ENCODE measurements at regions not wholly inside any gene's neighbourhood (a gene's known extent, or its start where the extent isn't known, plus 50 kb on each side); places are given as distances from the start of the nearest gene placed in this dataset.

DNA sequence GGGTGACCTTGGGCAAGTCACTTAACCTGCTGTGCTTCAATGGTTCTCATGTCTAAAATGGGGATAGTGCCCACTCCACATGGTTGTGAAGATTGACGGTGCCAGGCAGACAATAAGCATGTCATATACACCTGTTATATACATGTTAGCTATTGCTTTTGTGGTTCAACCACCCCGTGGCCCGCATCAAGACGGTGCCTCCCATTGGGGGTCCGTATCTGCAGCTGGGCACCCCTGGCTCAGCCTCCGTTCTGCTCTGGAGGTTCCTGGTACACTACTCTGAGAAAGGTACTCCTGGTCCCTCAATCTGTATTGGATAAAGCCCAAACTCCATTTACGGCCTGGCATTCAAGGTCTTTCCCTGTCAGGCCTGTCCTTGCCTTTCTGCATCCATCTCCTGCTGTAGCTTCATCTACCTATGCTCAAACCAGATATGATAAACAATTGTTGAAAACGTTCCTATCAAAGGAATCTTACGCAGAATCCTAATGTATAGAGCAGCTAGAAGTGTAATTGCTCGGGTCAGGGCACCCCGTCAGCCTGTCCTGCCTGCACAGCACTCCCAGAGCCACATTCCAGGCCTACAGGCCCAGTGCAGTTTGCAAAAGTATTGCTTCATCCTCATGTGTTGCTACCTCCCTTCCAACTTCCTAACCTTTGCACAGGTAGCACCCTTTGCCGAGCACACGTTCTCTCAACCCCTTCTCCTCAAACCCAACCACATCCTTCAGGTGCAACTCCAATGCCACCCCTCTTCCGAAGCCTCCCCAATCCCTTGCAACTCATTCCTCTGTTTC, 194.9 kb downstream of the BCR start:
- H4K20me1 ChIP-seq (ENCODE audit: insufficient read depth) = no peaks in the 10 kb centered on the region
- no peaks in the 10 kb centered on the region for H3K79me2 ChIP-seq (ENCODE audit: insufficient read depth, low read depth)
- no peaks in the 10 kb centered on the region for H3K4me1 ChIP-seq (ENCODE audit: low read depth, poor library complexity, severe bottlenecking)
- TF ChIP-seq, protein P1, sequence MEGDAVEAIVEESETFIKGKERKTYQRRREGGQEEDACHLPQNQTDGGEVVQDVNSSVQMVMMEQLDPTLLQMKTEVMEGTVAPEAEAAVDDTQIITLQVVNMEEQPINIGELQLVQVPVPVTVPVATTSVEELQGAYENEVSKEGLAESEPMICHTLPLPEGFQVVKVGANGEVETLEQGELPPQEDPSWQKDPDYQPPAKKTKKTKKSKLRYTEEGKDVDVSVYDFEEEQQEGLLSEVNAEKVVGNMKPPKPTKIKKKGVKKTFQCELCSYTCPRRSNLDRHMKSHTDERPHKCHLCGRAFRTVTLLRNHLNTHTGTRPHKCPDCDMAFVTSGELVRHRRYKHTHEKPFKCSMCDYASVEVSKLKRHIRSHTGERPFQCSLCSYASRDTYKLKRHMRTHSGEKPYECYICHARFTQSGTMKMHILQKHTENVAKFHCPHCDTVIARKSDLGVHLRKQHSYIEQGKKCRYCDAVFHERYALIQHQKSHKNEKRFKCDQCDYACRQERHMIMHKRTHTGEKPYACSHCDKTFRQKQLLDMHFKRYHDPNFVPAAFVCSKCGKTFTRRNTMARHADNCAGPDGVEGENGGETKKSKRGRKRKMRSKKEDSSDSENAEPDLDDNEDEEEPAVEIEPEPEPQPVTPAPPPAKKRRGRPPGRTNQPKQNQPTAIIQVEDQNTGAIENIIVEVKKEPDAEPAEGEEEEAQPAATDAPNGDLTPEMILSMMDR (conservative IDR thresholded peaks at IDR 0.05; ENCODE audit: low read depth, low read length) = no peak
- no peak overlapping the region for H3K4me3 ChIP-seq (IDR thresholded peaks at IDR 0.05; ENCODE audit: insufficient read depth, low read depth, low read length)
- no peak overlapping the region for H3K4me2 ChIP-seq
- H2AFZ ChIP-seq (ENCODE audit: low read depth) = no peak overlapping the region
- no peaks in the 10 kb centered on the region for H3K36me3 ChIP-seq (ENCODE audit: insufficient read depth)
- H3K27ac ChIP-seq = no peak overlapping the region
- no peaks in the 10 kb centered on the region; the same call in 1 of the 2 replicates for H3K27me3 ChIP-seq (ENCODE audit: insufficient read depth, low read depth)
- no peak overlapping the region for H3K9ac ChIP-seq

DNA sequence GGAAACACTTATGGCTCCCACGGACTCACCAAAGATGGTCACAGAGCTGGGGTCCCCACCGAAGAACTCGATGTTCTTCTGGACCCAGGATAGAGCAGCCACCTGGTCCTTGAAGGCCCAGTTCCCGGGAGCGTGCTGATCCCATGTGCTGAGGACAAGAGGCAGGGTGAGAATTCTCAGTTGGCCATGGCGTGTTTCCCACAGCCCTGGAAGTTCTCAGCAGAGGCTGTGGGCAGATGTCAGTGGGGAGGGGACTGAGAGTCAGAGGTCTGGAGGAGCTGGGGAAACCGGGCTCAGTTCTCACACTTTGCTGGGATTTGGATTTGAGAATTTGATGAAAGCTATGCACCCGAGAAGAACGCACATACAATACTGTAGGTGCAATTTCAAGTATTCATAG, 193.3 kb downstream of the BCR start:
- Histone ChIP-seq H3K27ac (no peak overlapping the region), H3K4me3 (IDR thresholded peaks at IDR 0.05; ENCODE audit: insufficient read depth, low read depth, low read length) (no peak overlapping the region), H4K20me1 (ENCODE audit: insufficient read depth) (no peaks in the 10 kb centered on the region), H3K4me1 (ENCODE audit: low read depth, poor library complexity, severe bottlenecking) (no peaks in the 10 kb centered on the region), H3K4me2 (no peak overlapping the region), H3K36me3 (ENCODE audit: insufficient read depth) (no peaks in the 10 kb centered on the region), H3K9ac (no peak overlapping the region), H3K79me2 (ENCODE audit: insufficient read depth, low read depth) (no peaks in the 10 kb centered on the region), H3K27me3 (ENCODE audit: insufficient read depth, low read depth) (no peaks in the 10 kb centered on the region; the same call in 1 of the 2 replicates), H2AFZ (ENCODE audit: low read depth) (no peak overlapping the region)
- TF ChIP-seq, protein P1 (conservative IDR thresholded peaks at IDR 0.05; ENCODE audit: low read depth, low read length) = no peak

DNA sequence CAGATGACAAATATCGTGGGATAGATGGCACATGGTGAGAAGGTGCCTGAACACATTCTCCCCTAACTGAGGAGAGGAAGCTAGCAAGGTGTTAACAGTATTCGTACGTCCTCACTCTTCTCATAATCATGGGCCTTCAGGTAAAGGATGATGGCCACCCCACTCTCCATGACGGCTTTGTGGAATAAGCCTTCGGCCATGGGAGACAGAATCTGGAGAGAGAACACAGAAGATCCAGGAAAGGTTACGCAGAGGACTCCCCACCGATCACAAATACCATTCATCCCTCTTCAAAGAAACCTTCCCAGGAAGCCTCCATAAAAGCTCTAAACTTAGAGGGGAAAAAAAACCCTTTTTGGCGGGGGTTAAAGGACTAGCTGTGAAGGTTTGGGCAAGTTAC, 189.9 kb downstream of the BCR start:
- Histone ChIP-seq H3K9ac (no peak overlapping the region), H3K4me2 (no peak overlapping the region), H3K4me1 (ENCODE audit: low read depth, poor library complexity, severe bottlenecking) (no peaks in the 10 kb centered on the region), H4K20me1 (ENCODE audit: insufficient read depth) (no peaks in the 10 kb centered on the region), H3K27me3 (ENCODE audit: insufficient read depth, low read depth) (no peaks in the 10 kb centered on the region; the same call in 1 of the 2 replicates), H3K4me3 (IDR thresholded peaks at IDR 0.05; ENCODE audit: insufficient read depth, low read depth, low read length) (no peak overlapping the region), H3K36me3 (ENCODE audit: insufficient read depth) (no peaks in the 10 kb centered on the region), H2AFZ (ENCODE audit: low read depth) (no peak overlapping the region), H3K79me2 (ENCODE audit: insufficient read depth, low read depth) (no peaks in the 10 kb centered on the region), H3K27ac (no peak overlapping the region)
- TF ChIP-seq, protein P1 (conservative IDR thresholded peaks at IDR 0.05; ENCODE audit: low read depth, low read length) = no peak

DNA sequence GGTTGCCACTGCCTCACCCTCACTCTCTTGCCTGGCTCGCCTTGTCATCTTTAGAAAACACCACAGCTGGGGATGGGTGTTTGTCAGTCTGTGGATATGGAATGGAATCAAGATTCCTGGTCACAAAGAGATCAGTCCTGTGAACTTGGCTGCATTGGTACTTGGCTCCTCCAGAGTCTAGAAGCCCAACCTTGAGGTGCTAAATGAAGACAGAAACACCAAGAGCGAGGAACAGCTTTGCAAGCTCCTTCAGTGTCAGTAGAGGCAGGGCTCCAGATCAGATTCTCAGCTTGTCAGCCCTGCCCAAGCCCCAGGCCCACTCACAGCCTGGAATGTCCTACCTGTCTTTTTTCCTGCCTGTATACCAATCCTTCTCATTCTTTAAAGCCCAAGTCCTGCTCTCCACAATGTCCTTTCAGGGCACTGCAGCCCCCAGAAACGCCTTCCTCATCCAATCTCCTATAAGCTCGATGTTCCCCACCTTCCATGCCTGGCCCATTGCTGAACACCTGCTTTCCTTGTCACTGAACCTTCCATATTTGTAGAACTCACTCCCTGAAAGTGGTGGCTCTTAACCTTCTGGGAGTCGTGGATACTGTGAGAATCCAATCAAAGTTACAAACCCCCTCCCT, 188.9 kb downstream of the BCR start:
- TF ChIP-seq, protein P1 (conservative IDR thresholded peaks at IDR 0.05; ENCODE audit: low read depth, low read length) = no peak
- no peaks in the 10 kb centered on the region for H3K79me2 ChIP-seq (ENCODE audit: insufficient read depth, low read depth)
- H3K4me1 ChIP-seq (ENCODE audit: low read depth, poor library complexity, severe bottlenecking) = no peaks in the 10 kb centered on the region
- H3K4me2 ChIP-seq = no peak overlapping the region
- H3K9ac ChIP-seq = no peak overlapping the region
- no peaks in the 10 kb centered on the region for H4K20me1 ChIP-seq (ENCODE audit: insufficient read depth)
- no peaks in the 10 kb centered on the region; the same call in 1 of the 2 replicates for H3K27me3 ChIP-seq (ENCODE audit: insufficient read depth, low read depth)
- no peak overlapping the region for H3K27ac ChIP-seq
- no peaks in the 10 kb centered on the region for H3K36me3 ChIP-seq (ENCODE audit: insufficient read depth)
- no peak overlapping the region for H3K4me3 ChIP-seq (IDR thresholded peaks at IDR 0.05; ENCODE audit: insufficient read depth, low read depth, low read length)
- H2AFZ ChIP-seq (ENCODE audit: low read depth) = no peak overlapping the region
